Activated CD4-positive, alpha-beta T cell treated with anti-CD3 and anti-CD28 coated beads, Interleukin-2, amount 10 ng/mL, durations not matched to agents 7 days and 5 days (primary cell): ENCODE measurements at regions not wholly inside any gene's neighbourhood (a gene's known extent, or its start where the extent isn't known, plus 50 kb on each side); places are given as distances from the start of the nearest gene placed in this dataset.
"Not testable (repeated sequence)": the region's sequence is repeated elsewhere in the genome, so short reads cannot be mapped to it uniquely, and the experiment has no call there.

Experiments used
- CTCF ChIA-PET: fragments of 350-600 bp; sonication (Branson Sonifier 250); formaldehyde crosslinking; loops from one replicate; lab custom pipeline; 2021; ENCODE audit warnings: antibody characterized with exemption; lab: Charles Lee
- POLR2A ChIA-PET: fragments of 350-600 bp; sonication (Branson Sonifier 250); formaldehyde crosslinking; loops from one replicate; lab custom pipeline; 2021; ENCODE audit warnings: antibody characterized with exemption; lab: Charles Lee
- DNase-seq: peaks from one replicate; pipeline ENCODE4 v3.0.0-alpha.2; 2020
- H3K27ac Mint-ChIP-seq: one replicate; pipeline ENCODE4 v1.8.0; 2021; ENCODE audit warnings: mild to moderate bottlenecking, moderate library complexity, mixed read lengths
- H3K27me3 Mint-ChIP-seq: one replicate; pipeline ENCODE4 v1.8.0; 2021; ENCODE audit warnings: mixed read lengths
- H3K36me3 Mint-ChIP-seq: one replicate; pipeline ENCODE4 v1.8.0; 2021; ENCODE audit warnings: low read depth, mixed read lengths
- H3K4me1 Mint-ChIP-seq: one replicate; pipeline ENCODE4 v1.8.0; 2021; ENCODE audit warnings: mixed read lengths
- H3K4me3 Mint-ChIP-seq: one replicate; pipeline ENCODE4 v1.8.0; 2021; ENCODE audit warnings: mild to moderate bottlenecking, moderate library complexity, mixed read lengths
- H3K9me3 Mint-ChIP-seq: one replicate; pipeline ENCODE4 v1.8.0; 2021; ENCODE audit warnings: mixed read lengths

DNA sequence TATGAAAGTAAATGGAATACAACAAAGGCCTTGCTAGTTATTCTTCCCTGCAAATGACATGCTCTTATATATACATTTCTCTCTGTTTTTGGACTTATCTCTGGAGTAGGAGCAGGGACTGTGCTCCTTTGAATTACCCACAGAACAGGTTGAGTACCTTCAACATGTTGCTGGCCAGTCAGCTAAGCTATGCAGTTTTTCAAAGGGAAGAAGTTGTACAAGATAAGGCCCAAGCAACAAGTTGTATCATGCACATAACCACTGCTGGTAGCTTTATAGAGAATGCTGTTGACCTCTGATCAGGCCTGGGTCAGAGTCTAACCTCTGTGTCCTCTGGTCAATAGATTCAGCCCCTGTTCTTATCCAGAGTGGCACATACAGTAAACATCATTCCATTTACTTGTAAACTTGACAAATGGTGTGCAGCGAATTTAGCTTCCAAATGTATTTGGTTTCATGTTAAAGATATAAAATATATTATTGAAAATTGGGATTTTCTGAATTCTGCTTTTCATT lies 99.6 kb downstream of the C11orf87 start:
- Mint-ChIP-seq H3K27ac (no peak overlapping the region), H3K4me3 (no peak overlapping the region), H3K9me3 (peaks cover 3% of the 10 kb centered on the region), H3K27me3 (no peaks in the 10 kb centered on the region), H3K4me1 (no peaks in the 10 kb centered on the region), H3K36me3 (no peaks in the 10 kb centered on the region)
- DNase-seq: no peak
- POLR2A ChIA-PET: no interaction called here
- CTCF ChIA-PET: interaction anchor here (0.5 kb wide), 1 partner anchor 27 kb away, joined by 3 read pairs; no protein-coding TSS in a partner anchor

GRCh38 chr11:109522116-109522755 lies 100.2 kb downstream of the C11orf87 start:
- Mint-ChIP-seq H3K27ac (no peak overlapping the region), H3K4me3 (no peak overlapping the region), H3K27me3 (no peaks in the 10 kb centered on the region), H3K9me3 (peaks cover 3% of the 10 kb centered on the region), H3K36me3 (no peaks in the 10 kb centered on the region), H3K4me1 (no peaks in the 10 kb centered on the region)
- ChIA-PET POLR2A (no interaction called here), CTCF (interaction anchor here (0.5 kb wide), 1 partner anchor 27 kb away, joined by 3 read pairs; no protein-coding TSS in a partner anchor)
- DNase-seq: no peak

GRCh38 chr11:109525636-109526035 lies 103.6 kb downstream of the C11orf87 start:
- POLR2A ChIA-PET, H3K27ac Mint-ChIP-seq, H3K9me3 Mint-ChIP-seq, DNase-seq, CTCF ChIA-PET, H3K4me3 Mint-ChIP-seq, H3K4me1 Mint-ChIP-seq, H3K27me3 Mint-ChIP-seq, H3K36me3 Mint-ChIP-seq: not testable (repeated sequence)

GRCh38 chr11:109526061-109526460 lies 104.1 kb downstream of the C11orf87 start:
- H3K27ac Mint-ChIP-seq: no peak overlapping the region
- no peaks in the 10 kb centered on the region for H3K4me1 Mint-ChIP-seq
- no peak for DNase-seq
- H3K4me3 Mint-ChIP-seq: no peak overlapping the region
- ChIA-PET CTCF (no interaction called here), POLR2A (no interaction called here)
- peaks cover 5% of the 10 kb centered on the region for H3K9me3 Mint-ChIP-seq
- no peaks in the 10 kb centered on the region for H3K36me3 Mint-ChIP-seq
- H3K27me3 Mint-ChIP-seq: no peaks in the 10 kb centered on the region

DNA sequence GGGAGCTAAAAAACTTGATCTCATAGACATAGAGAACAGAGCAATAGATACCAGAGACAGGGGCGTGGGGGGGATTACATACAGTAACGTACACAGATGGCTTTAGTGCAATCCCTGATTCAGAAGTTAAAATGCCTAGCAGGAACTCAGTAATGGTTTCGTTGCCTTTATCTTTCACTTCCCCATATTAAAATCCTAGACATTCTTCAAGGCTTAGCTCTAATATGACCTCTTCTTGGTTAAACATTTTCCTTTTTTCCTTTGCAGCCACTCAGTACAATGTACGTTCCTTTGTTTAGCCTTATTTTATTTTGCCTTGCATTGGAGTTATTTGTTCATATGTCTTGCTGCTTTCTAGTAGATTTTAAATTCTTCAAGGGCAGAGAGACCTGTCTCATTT lies 104.9 kb downstream of the C11orf87 start:
- Mint-ChIP-seq H3K9me3 (peaks cover 5% of the 10 kb centered on the region), H3K27me3 (no peaks in the 10 kb centered on the region), H3K36me3 (no peaks in the 10 kb centered on the region), H3K4me1 (no peaks in the 10 kb centered on the region), H3K27ac (no peak overlapping the region), H3K4me3 (no peak overlapping the region)
- ChIA-PET POLR2A (no interaction called here), CTCF (no interaction called here)
- no peak for DNase-seq

DNA sequence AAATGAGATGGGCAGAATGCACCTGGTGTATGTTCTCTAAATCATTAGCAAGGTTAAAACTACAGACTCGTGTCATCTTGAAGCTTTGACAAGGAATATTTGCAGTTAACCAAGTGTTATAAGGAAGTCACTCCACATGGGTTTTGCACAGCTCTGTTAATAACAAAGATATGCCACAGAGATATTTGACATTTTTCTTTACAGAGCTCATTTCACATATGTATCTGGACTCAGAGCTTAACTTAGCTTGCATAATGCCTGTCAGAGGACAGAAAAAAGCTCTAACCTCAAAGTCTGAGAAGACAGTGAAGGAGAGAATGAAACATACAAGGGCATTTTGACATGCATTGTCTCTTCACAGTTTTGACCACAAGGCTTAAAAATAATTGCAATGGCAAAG lies 105.5 kb downstream of the C11orf87 start:
- Mint-ChIP-seq H3K27ac (no peak overlapping the region), H3K36me3 (no peaks in the 10 kb centered on the region), H3K4me3 (no peak overlapping the region), H3K9me3 (peaks cover 5% of the 10 kb centered on the region), H3K4me1 (no peaks in the 10 kb centered on the region), H3K27me3 (no peaks in the 10 kb centered on the region)
- DNase-seq: no peak
- POLR2A ChIA-PET: no interaction called here
- CTCF ChIA-PET: no interaction called here

DNA sequence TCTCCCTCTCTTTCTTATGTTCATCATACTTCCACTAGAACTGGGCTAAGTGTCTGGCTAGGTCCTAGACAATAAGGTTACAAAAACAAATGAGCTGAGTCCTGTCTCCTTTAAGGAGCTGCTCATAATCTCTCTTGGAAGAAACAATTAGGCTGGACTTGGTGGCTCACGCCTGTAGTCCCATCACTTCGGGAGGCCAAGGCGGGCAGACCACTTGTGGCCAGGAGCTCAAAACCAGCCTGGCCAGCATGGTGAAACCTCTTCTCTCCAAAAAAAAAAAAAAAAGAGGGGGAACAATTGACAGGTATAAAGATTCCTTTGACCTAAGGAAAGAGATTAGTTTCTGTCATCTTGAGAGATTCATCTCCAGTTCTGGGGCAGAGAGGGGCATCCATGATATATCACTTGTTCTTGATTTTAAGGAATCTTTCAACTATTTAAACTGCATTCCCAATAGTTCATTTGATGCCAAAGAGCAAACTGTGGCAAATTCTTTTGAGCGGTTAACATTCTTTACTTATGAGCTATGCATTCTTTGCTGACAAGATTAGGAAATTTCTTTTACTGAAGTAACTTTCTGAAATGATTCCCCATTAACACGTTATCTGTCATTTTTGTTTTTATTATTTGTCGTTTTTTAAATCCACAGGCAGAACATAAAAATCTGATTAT lies 125.5 kb downstream of the C11orf87 start:
- H3K4me1 Mint-ChIP-seq: no peaks in the 10 kb centered on the region

GRCh38 chr11:109552376-109552775 lies 130.4 kb downstream of the C11orf87 start:
- H3K4me1 Mint-ChIP-seq: no peaks in the 10 kb centered on the region
- POLR2A ChIA-PET: no interaction called here
- no peak for DNase-seq
- no peaks in the 10 kb centered on the region for H3K9me3 Mint-ChIP-seq
- CTCF ChIA-PET: no interaction called here
- H3K27ac Mint-ChIP-seq: no peak overlapping the region
- H3K36me3 Mint-ChIP-seq: no peaks in the 10 kb centered on the region
- H3K4me3 Mint-ChIP-seq: no peak overlapping the region
- H3K27me3 Mint-ChIP-seq: no peaks in the 10 kb centered on the region

More for the DNA sequence above, 125.5 kb downstream of the C11orf87 start:
- ChIA-PET CTCF (no interaction called here), POLR2A (no interaction called here)
- Mint-ChIP-seq H3K27me3 (no peaks in the 10 kb centered on the region), H3K4me3 (no peak overlapping the region), H3K9me3 (peaks cover 2% of the 10 kb centered on the region), H3K36me3 (no peaks in the 10 kb centered on the region), H3K27ac (no peak overlapping the region)
- no peak for DNase-seq

- DNase-seq: no peak
- Mint-ChIP-seq H3K4me1 (no peaks in the 10 kb centered on the region), H3K4me3 (no peak overlapping the region), H3K27me3 (no peaks in the 10 kb centered on the region), H3K36me3 (no peaks in the 10 kb centered on the region), H3K27ac (no peak overlapping the region), H3K9me3 (no peaks in the 10 kb centered on the region)
- POLR2A ChIA-PET: no interaction called here
- CTCF ChIA-PET: no interaction called here
Measured at GRCh38 chr11:109553284-109553683, 131.3 kb downstream of the C11orf87 start.

- CTCF ChIA-PET: no interaction called here
- H3K36me3 Mint-ChIP-seq: no peaks in the 10 kb centered on the region
- no peaks in the 10 kb centered on the region for H3K4me1 Mint-ChIP-seq
- no peak overlapping the region for H3K27ac Mint-ChIP-seq
- H3K27me3 Mint-ChIP-seq: no peaks in the 10 kb centered on the region
- no peak overlapping the region for H3K4me3 Mint-ChIP-seq
- DNase-seq: no peak
- no peaks in the 10 kb centered on the region for H3K9me3 Mint-ChIP-seq
- POLR2A ChIA-PET: no interaction called here
Measured at GRCh38 chr11:109554951-109555350, 133.0 kb downstream of the C11orf87 start.

DNA sequence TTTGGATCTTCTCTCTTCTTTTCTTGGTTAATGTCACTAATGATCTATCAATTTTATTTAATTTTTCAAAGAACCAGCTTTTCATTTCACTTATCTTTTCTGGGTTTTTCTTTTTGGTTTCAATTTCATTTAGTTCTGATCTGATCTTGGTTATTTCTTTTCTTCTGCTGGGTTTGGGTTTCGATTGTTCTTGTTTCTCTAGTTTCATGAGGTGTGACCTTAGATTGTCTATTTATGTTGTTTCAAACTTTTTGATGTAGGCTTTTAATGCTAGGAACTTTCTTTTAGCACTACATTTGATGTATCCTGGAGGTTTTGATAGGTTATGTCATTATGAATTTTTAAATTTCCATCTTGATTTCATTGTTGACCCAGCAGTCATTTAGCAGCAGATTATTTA lies 142.3 kb downstream of the C11orf87 start:
- Mint-ChIP-seq H3K27ac (no peak overlapping the region), H3K4me3 (no peak overlapping the region), H3K27me3 (no peaks in the 10 kb centered on the region), H3K36me3 (no peaks in the 10 kb centered on the region), H3K9me3 (peaks cover 6% of the 10 kb centered on the region), H3K4me1 (no peaks in the 10 kb centered on the region)
- ChIA-PET POLR2A (no interaction called here), CTCF (no interaction called here)
- DNase-seq: no peak

DNA sequence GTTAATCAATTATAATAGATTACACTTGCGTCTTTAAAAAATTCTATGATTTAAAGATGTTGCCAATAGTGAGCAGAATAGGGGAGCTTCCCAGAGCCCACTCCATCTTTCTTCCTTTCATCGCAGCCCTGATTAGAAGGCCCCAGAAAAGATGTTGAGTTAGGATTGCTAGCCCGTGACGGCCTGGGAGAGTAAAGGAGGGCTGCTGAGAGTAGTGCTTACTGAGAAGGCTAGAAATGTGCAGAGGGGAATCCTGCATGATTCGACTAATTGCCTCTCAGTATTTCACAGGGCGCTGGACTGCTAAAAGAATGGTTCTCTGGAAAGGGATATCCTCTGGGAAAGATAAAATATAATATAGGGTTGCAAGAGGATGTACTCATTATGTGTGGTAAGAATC lies 160.5 kb downstream of the C11orf87 start:
- no peaks in the 10 kb centered on the region for H3K36me3 Mint-ChIP-seq

GRCh38 chr11:109584001-109584972 lies 162.3 kb downstream of the C11orf87 start:
- CTCF ChIA-PET: no interaction called here
- Mint-ChIP-seq H3K27ac (no peak overlapping the region), H3K9me3 (no peaks in the 10 kb centered on the region), H3K4me1 (no peaks in the 10 kb centered on the region), H3K36me3 (no peaks in the 10 kb centered on the region), H3K27me3 (no peaks in the 10 kb centered on the region), H3K4me3 (no peak overlapping the region)
- POLR2A ChIA-PET: no interaction called here
- DNase-seq: no peak

More for the DNA sequence above, 160.5 kb downstream of the C11orf87 start:
- Mint-ChIP-seq H3K27ac (no peak overlapping the region), H3K9me3 (peaks cover 1% of the 10 kb centered on the region), H3K4me1 (no peaks in the 10 kb centered on the region), H3K27me3 (no peaks in the 10 kb centered on the region), H3K4me3 (no peak overlapping the region)
- no peak for DNase-seq
- ChIA-PET CTCF (no interaction called here), POLR2A (no interaction called here)
